ENCODE measurements at regions not wholly inside any gene's neighbourhood (a gene's known extent, or its start where the extent isn't known, plus 50 kb on each side); places are given as distances from the start of the nearest gene placed in this dataset.

- 51 to 59% methylated on average over 4 of the region's 4 CpGs for WGBS, 2 donors
- Histone ChIP-seq H3K9me3 (no peaks in the 10 kb centered on the region), H3K36me3 (no peaks in the 10 kb centered on the region), H3K4me1 (no peaks in the 10 kb centered on the region), H3K27me3 (no peaks in the 10 kb centered on the region), H3K27ac (no peak overlapping the region), H3K4me3 (no peak overlapping the region)
- no peak for DNase-seq
- ATAC-seq (ENCODE audit: low FRiP score in 2 of 2): no peak
- no peak for TF ChIP-seq POLR2A (IDR thresholded peaks at IDR 0.05)
- TF ChIP-seq CTCF (IDR thresholded peaks at IDR 0.05): no peak
- no peak for TF ChIP-seq POLR2AphosphoS5 (IDR thresholded peaks at IDR 0.05)
- no peak for TF ChIP-seq EP300 (IDR thresholded peaks at IDR 0.05)
These were observed 187.1 kb upstream of the OSR1 start for GRCh38 chr2:19545507-19545906.

- DNase-seq (no peak), ATAC-seq (ENCODE audit: low FRiP score in 2 of 2) (no peak)
- Histone ChIP-seq H3K27me3 (no peaks in the 10 kb centered on the region), H3K36me3 (no peaks in the 10 kb centered on the region), H3K9me3 (no peaks in the 10 kb centered on the region), H3K4me3 (no peak overlapping the region), H3K4me1 (no peaks in the 10 kb centered on the region), H3K27ac (no peak overlapping the region)
- 71 to 73% methylated on average over 2 of the region's 2 CpGs for WGBS, 2 donors
- TF ChIP-seq EP300 (IDR thresholded peaks at IDR 0.05) (no peak), POLR2A (IDR thresholded peaks at IDR 0.05) (no peak), POLR2AphosphoS5 (IDR thresholded peaks at IDR 0.05) (no peak), CTCF (IDR thresholded peaks at IDR 0.05) (no peak)
These were observed 185.4 kb upstream of the OSR1 start for GRCh38 chr2:19543663-19544383.

GRCh38 chr2:19542796-19543662 lies 184.6 kb upstream of the OSR1 start:
- peak in 1 of 2 donors; percentile 48 for ATAC-seq (ENCODE audit: low FRiP score in 2 of 2)
- H3K27ac ChIP-seq: no peak overlapping the region
- no peaks in the 10 kb centered on the region for H3K27me3 ChIP-seq
- H3K9me3 ChIP-seq: no peaks in the 10 kb centered on the region
- H3K4me1 ChIP-seq: no peaks in the 10 kb centered on the region
- H3K36me3 ChIP-seq: no peaks in the 10 kb centered on the region
- H3K4me3 ChIP-seq: no peak overlapping the region
- no peak for TF ChIP-seq EP300 (IDR thresholded peaks at IDR 0.05)
- TF ChIP-seq CTCF (IDR thresholded peaks at IDR 0.05): no peak
- TF ChIP-seq POLR2AphosphoS5 (IDR thresholded peaks at IDR 0.05): no peak
- no peak for TF ChIP-seq POLR2A (IDR thresholded peaks at IDR 0.05)
- WGBS, 2 donors: 76 to 78% methylated on average over 8 of the region's 8 CpGs
- DNase-seq: no peak

- Histone ChIP-seq H3K27me3 (no peaks in the 10 kb centered on the region), H3K36me3 (no peaks in the 10 kb centered on the region), H3K4me1 (no peaks in the 10 kb centered on the region), H3K4me3 (no peak overlapping the region), H3K9me3 (no peaks in the 10 kb centered on the region), H3K27ac (no peak overlapping the region)
- no peak for DNase-seq
- no peak for ATAC-seq (ENCODE audit: low FRiP score in 2 of 2)
- WGBS, 2 donors: 89 to 97% methylated on average over 4 of the region's 4 CpGs
- TF ChIP-seq POLR2A (IDR thresholded peaks at IDR 0.05): no peak
- TF ChIP-seq CTCF (IDR thresholded peaks at IDR 0.05): no peak
- TF ChIP-seq EP300 (IDR thresholded peaks at IDR 0.05): no peak
- TF ChIP-seq POLR2AphosphoS5 (IDR thresholded peaks at IDR 0.05): no peak
These were observed 183.5 kb upstream of the OSR1 start for GRCh38 chr2:19541884-19542283.

Measured in upper lobe of left lung (tissue), 6 donors.